Motor neuron (in vitro differentiated cells): ENCODE measurements at regions not wholly inside any gene's neighbourhood (a gene's known extent, or its start where the extent isn't known, plus 50 kb on each side); places are given as distances from the start of the nearest gene placed in this dataset.

Experiments used
- ATAC-seq, 8 experiments: fragments of 200-7000 bp; cut with Tn5 transposase; replicated peaks in 6 of 8; 2 replicates each; pipeline ENCODE4 v1.8.0; 2021; ENCODE audit warnings: mild to moderate bottlenecking in 8 of 8, moderate library complexity in 8 of 8
- H3K27ac ChIP-seq, 2 donors: fragments of 250-450 bp; sonication (Bioruptor Pico); 2 replicates each; pipeline ENCODE4 v1.9.0; 2021; ENCODE audit warnings: antibody characterized with exemption in 2 of 2, mild to moderate bottlenecking in 2 of 2, moderate library complexity in 1 of 2
- H3K4me1 ChIP-seq, 2 donors: fragments of 250-450 bp; sonication (Bioruptor Pico); replicated peaks in 1 of 2; 2 replicates each; pipeline ENCODE4 v1.6.1; 2021; ENCODE audit warnings: antibody characterized with exemption in 2 of 2, mild to moderate bottlenecking in 2 of 2, moderate library complexity in 1 of 2
- H3K4me3 ChIP-seq, 5 donors: fragments of 250-450 bp; sonication (Bioruptor Pico); 2 replicates each; pipeline ENCODE4 v1.9.0; 2021; ENCODE audit warnings: antibody characterized with exemption in 5 of 5, mild to moderate bottlenecking in 5 of 5, moderate library complexity in 4 of 5
- WGBS, 10 experiments: fragments of 450-650 bp; shearing (Covaris generic); methylation state at CpG; one replicate each; pipeline ENCODE4 v1.0.0; 2022; 5-methylcytosine and 5-hydroxymethylcytosine counted together
- in situ Hi-C, 9 experiments: fragments of 400-800 bp; cut with MboI; loops; one replicate each; pipeline ENCODE4 v1.15.0; 2021; ENCODE audit warnings: low sequenced_read_pairs in 9 of 9, low pct_unique_long_range_greater_than_20kb in 2 of 9; ENCODE audit not compliant: unreplicated experiment in 9 of 9

- in situ Hi-C loops: no loop called here
- no peak overlapping the region for H3K4me3 ChIP-seq
- H3K27ac ChIP-seq: no peak overlapping the region
- no peak for ATAC-seq
- H3K4me1 ChIP-seq: no peaks in the 10 kb centered on the region
- WGBS, 10 experiments: 34 to 100% (median 75%) methylated on average over 5 to 6 of the region's 6 CpGs; no CpG with 5 or more reads in 1 of the 10 experiments
These were observed 713.0 kb upstream of the GRM7 start for GRCh38 chr3:6147883-6148282.

GRCh38 chr3:6155650-6156338 is 705.1 kb upstream of the GRM7 start:
- 0 to 50% (median 22%) methylated on average over 1 to 4 of the region's 4 CpGs for WGBS, 10 experiments
- Histone ChIP-seq H3K27ac (no peak overlapping the region), H3K4me1 (peaks cover 10 to 24% of the 10 kb centered on the region in 2 donors), H3K4me3 (no peak overlapping the region)
- in situ Hi-C loops: no loop called here
- ATAC-seq: peak in 4 of 8 experiments; percentile 64 to 86 (median 72)

GRCh38 chr3:6165951-6166350 is 695.0 kb upstream of the GRM7 start:
- Histone ChIP-seq H3K4me3 (no peak overlapping the region), H3K4me1 (peaks cover 3 to 11% of the 10 kb centered on the region in 2 donors), H3K27ac (no peak overlapping the region)
- 0 to 100% (median 71%) methylated on average over 1 to 6 of the region's 6 CpGs; no CpG with 5 or more reads in 1 of the 10 experiments for WGBS, 10 experiments
- in situ Hi-C loops: no loop called here
- no peak for ATAC-seq

GRCh38 chr3:6168256-6168655 is 692.7 kb upstream of the GRM7 start:
- in situ Hi-C loops: no loop called here
- ATAC-seq: no peak
- 0 to 100% (median 60%) methylated on average over 1 to 8 of the region's 8 CpGs for WGBS, 10 experiments
- Histone ChIP-seq H3K27ac (no peak overlapping the region), H3K4me1 (peaks cover 3 to 5% of the 10 kb centered on the region in 2 donors), H3K4me3 (no peak overlapping the region)

GRCh38 chr3:6172871-6173642 is 687.9 kb upstream of the GRM7 start:
- H3K27ac ChIP-seq: no peak overlapping the region
- in situ Hi-C loops: no loop called here
- H3K4me1 ChIP-seq: peaks cover 8 to 9% of the 10 kb centered on the region in 2 donors
- ATAC-seq: peak in 3 of 8 experiments; percentile 29 to 52 (median 45)
- H3K4me3 ChIP-seq: no peak overlapping the region
- 3 to 86% (median 53%) methylated on average over 1 to 6 of the region's 6 CpGs for WGBS, 10 experiments

GRCh38 chr3:6177417-6177816 is 683.5 kb upstream of the GRM7 start:
- in situ Hi-C loops: no loop called here
- WGBS, 10 experiments: 0 to 100% (median 43%) methylated on average over 1 of the region's 1 CpG; no CpG with 5 or more reads in 4 of the 10 experiments
- ATAC-seq: no peak
- Histone ChIP-seq H3K4me1 (peaks cover 8 to 11% of the 10 kb centered on the region in 2 donors), H3K4me3 (no peak overlapping the region), H3K27ac (no peak overlapping the region)

GRCh38 chr3:6179761-6180160 is 681.2 kb upstream of the GRM7 start:
- Histone ChIP-seq H3K4me3 (no peak overlapping the region), H3K27ac (no peak overlapping the region), H3K4me1 (peaks cover 0 to 3% of the 10 kb centered on the region in 2 donors)
- 0 to 100% (median 79%) methylated on average over 1 to 3 of the region's 3 CpGs for WGBS, 10 experiments
- ATAC-seq: no peak
- in situ Hi-C loops: no loop called here

GRCh38 chr3:6180171-6180570 is 680.7 kb upstream of the GRM7 start:
- H3K27ac ChIP-seq: no peak overlapping the region
- H3K4me3 ChIP-seq: no peak overlapping the region
- peaks cover 0 to 3% of the 10 kb centered on the region in 2 donors for H3K4me1 ChIP-seq
- no peak for ATAC-seq
- in situ Hi-C loops: no loop called here

GRCh38 chr3:6182476-6182875 is 678.4 kb upstream of the GRM7 start:
- Histone ChIP-seq H3K27ac (no peak overlapping the region), H3K4me1 (peaks cover 0 to 3% of the 10 kb centered on the region in 2 donors), H3K4me3 (no peak overlapping the region)
- in situ Hi-C loops: no loop called here
- WGBS, 10 experiments: 0 to 35% (median 12%) methylated on average over 2 to 5 of the region's 5 CpGs; no CpG with 5 or more reads in 2 of the 10 experiments
- peak in 2 of 8 experiments; percentile 25 to 29 for ATAC-seq

GRCh38 chr3:6182909-6183308 is 678.0 kb upstream of the GRM7 start:
- Histone ChIP-seq H3K4me1 (peaks cover 0 to 3% of the 10 kb centered on the region in 2 donors), H3K4me3 (no peak overlapping the region), H3K27ac (no peak overlapping the region)
- ATAC-seq: no peak
- 0 to 100% (median 30%) methylated on average over 1 to 2 of the region's 2 CpGs; no CpG with 5 or more reads in 2 of the 10 experiments for WGBS, 10 experiments
- in situ Hi-C loops: no loop called here

- Histone ChIP-seq H3K4me1 (no peaks in the 10 kb centered on the region), H3K4me3 (no peak overlapping the region), H3K27ac (no peak overlapping the region)
- ATAC-seq: no peak
- in situ Hi-C loops: no loop called here
- WGBS, 10 experiments: 0 to 100% (median 89%) methylated on average over 1 of the region's 1 CpG
These were observed 671.5 kb upstream of the GRM7 start for GRCh38 chr3:6189384-6189783.

GRCh38 chr3:6204891-6205290 is 656.0 kb upstream of the GRM7 start:
- Histone ChIP-seq H3K27ac (no peak overlapping the region), H3K4me1 (no peaks in the 10 kb centered on the region), H3K4me3 (no peak overlapping the region)
- in situ Hi-C loops: no loop called here
- no peak for ATAC-seq
- 0 to 100% (median 39%) methylated on average over 1 of the region's 1 CpG; no CpG with 5 or more reads in 2 of the 10 experiments for WGBS, 10 experiments

GRCh38 chr3:6216135-6217026 is 644.5 kb upstream of the GRM7 start:
- Histone ChIP-seq H3K27ac (no peak overlapping the region), H3K4me3 (no peak overlapping the region), H3K4me1 (no peaks in the 10 kb centered on the region)
- no peak for ATAC-seq
- 0 to 51% (median 12%) methylated on average over 1 to 3 of the region's 3 CpGs for WGBS, 10 experiments
- in situ Hi-C loops: no loop called here
